Choroid plexus epithelial cell (primary cell): ENCODE measurements at regions not wholly inside any gene's neighbourhood (a gene's known extent, or its start where the extent isn't known, plus 50 kb on each side); places are given as distances from the start of the nearest gene placed in this dataset.

Source experiments
- DNase-seq: peaks from one replicate; pipeline ENCODE4 v3.0.0-alpha.2; 2010; ENCODE audit warnings: low read depth
- H3K4me3 ChIP-seq: 2 replicates; pipeline ENCODE4 v1.5.1; 2011; ENCODE audit warnings: low read depth, mild to moderate bottlenecking, control low read depth, low read length, moderate library complexity
- CTCF ChIP-seq: conservative IDR thresholded peaks from 2 replicates; pipeline ENCODE4 v1.5.1; 2011; ENCODE audit warnings: low read depth, mild to moderate bottlenecking, control low read depth, inconsistent platforms, low read length, moderate library complexity

DNA sequence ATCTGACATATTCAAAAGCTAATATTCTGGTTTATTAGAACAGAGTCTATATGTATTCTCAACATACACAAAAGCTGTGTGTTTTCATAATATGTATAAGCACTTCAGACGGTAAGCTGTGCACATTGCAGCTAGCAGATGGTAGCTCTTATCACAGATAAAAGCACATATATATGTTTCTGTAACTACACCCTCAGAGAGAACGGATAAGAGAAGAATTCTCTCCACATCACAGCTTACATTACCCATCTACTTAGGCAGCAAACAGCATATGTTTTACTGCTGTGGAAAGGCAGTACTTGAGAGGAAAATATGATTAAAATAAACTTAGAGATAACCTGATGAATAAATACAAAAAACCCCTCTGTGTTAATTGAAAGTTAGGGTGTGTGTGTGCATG lies 450.9 kb upstream of the ZNF608 start:
- no peak overlapping the region for H3K4me3 ChIP-seq
- no peak for TF ChIP-seq CTCF
- no peak for DNase-seq

GRCh38 chr5:125198270-125198974 lies 452.0 kb upstream of the ZNF608 start:
- TF ChIP-seq CTCF: no peak
- no peak overlapping the region for H3K4me3 ChIP-seq
- DNase-seq: peak; percentile 96

GRCh38 chr5:125199373-125199772 lies 452.9 kb upstream of the ZNF608 start:
- DNase-seq: no peak
- H3K4me3 ChIP-seq: no peak overlapping the region
- no peak for TF ChIP-seq CTCF

DNA sequence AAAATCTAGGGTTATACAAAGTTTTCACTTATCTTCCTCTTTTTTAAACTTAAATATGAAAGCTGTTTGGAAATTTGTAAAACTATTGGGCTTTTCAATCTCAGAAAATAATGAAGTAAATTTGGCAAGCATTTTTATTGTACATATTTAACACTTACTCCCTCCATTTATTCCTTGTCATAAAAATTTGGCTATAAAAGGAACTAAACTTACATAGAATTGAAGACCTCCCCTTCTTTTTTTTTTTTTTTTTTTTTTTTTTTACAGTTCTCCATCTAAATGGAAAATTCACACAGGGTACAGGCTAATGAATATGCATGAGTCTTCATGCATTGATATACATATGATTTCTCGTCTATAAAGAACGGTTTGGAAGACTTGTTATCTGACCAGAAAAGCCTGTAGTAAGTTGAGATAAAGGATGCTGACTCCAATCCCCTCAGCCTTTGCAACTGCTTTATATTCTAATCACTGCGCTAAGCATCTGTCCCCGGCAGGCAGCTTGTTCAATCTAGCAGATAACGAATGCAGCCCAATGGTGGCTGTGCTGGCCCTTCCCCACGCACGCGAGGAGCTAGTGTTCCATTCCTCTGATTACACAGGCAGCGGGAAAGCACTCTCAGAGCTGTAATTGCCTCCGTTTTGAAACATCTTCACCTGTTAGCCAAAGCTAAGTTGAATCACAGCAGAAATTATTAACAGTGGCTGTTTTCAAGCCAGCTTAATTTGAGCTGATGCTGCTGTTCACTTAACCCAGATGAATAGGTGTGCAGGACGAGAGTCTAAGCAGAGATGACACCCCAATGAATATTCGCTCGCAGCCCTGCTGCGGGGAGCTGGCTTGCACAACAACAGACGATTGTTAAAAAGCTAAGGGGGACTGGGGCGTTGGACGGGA lies 453.8 kb upstream of the ZNF608 start:
- peak; percentile 12 for DNase-seq
- no peak for TF ChIP-seq CTCF
- H3K4me3 ChIP-seq: peak overlapping the region; percentile 37

DNA sequence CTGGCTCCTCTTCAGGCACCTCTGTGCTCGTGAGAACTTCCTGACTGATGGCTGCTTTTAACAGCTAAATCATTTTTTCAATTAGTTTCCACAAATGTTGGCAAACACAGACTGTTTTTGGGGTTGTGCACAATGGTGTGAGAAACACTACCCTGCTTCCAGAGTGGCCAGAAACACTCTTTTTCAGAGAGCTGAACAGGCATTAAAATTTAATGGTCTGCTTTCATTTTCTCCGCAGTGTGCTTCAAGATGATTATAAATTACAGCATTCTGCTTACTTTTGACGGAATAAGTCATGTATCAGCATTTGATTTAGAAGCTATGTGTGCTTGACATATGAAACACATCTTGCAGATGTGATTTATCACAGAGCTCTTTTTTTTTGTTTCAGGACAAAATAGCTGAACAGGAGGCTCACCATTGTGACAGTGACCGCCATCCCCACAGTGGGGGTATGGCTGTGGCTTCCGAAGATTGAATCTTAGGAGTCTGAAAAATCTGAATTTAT lies 454.5 kb upstream of the ZNF608 start:
- TF ChIP-seq CTCF: no peak
- H3K4me3 ChIP-seq: peak overlapping the region; percentile 37
- DNase-seq: no peak

DNA sequence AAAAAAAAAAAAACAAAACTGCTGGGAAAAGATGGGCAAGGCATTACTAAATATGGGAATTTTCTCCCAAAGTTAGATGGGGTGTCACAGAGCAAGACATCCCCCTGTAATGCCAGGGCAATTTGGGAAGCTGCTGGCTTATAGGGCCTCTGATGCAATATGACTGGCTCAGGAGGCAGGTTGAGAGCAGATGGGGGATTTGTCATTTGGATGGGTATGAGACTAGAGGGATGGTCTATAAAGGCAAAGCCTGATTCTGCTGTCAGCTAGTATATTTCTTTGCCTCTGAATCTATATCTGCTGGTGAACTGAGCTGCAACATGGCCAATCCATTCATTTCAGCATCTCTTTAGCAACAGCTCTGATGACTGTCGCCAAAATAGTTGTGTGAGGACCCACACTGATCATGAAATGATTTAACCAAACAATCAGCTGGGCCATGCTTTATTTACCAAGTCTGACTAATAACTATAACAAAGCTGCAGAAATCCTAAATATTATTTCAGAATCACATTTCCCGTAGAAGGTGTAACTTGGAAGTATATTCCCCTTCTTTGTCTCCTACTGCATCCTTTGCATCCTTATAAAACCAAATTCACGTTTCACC lies 455.1 kb upstream of the ZNF608 start:
- no peak for DNase-seq
- H3K4me3 ChIP-seq: no peak overlapping the region
- no peak for TF ChIP-seq CTCF
